Stimulated activated CD8-positive, alpha-beta memory T cell treated with anti-CD3 and anti-CD28 coated beads, Interleukin-15, amount 100 ng/mL, for 1 hour (primary cell): ENCODE measurements at regions not wholly inside any gene's neighbourhood (a gene's known extent, or its start where the extent isn't known, plus 50 kb on each side); places are given as distances from the start of the nearest gene placed in this dataset.
A peak's percentile ranks its signal among the peaks of the same experiment; 100 is the strongest.

Experiments used
- DNase-seq: peaks from one replicate; pipeline ENCODE4 v3.0.0-alpha.2; 2020; ENCODE audit warnings: low read depth

DNA sequence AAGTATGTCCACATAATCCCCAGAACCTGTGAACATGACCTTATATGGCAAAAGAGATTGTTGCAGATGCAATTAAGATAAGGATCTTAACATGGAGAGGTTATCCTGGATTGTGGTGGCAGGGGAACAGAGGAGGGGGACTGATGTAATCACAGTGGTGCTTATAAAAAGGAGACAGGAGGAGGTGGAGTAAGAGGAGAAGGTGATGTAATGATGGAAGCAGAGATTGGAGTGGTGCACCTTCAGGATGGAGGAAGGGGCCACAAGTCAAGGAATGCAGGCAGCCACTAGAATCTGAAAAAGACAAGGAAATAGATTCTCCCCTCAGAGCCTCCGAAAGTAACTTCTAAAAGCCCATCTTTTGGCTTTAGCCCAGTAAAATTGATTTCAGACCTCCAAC is 388.4 kb downstream of the BCOR start:
- DNase-seq, result no peak

DNA sequence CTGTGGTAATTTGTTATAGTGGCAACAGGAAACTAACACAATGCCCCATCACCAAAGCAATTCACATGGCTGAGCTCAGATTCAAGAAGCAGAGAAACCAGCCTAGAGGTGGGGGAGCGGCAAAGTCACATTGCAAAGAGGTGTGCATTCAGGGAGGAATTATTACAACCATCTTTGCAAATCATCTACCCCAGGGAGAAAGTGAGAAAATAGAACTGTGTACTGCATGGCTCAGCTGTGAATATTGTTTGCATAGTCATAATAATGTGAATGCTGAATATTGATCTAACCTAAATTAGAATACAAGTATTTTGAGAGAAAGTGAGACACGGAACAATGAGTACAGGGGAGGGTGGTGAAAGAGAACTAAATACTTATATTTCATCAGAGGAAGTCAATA is 387.9 kb downstream of the BCOR start:
- DNase-seq, result no peak

DNA sequence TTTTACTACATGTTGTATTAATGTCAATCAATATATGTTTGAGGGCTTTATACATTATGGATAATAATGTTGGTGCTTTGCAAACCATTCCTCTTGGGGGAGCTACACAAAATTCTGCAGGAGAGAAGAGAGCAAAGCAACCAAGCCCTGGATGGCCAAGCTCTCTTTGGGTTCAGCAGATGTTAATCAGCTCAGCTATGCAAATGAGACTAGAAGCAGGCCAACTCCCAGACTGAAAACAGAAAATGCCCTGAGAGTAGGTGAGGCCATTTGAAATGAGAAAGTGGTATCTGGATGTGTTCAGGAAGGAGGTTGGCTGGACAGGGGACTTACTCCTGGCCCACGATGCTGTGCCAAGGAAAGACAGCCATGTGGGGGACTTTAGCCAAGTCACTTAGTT is 387.0 kb downstream of the BCOR start:
- DNase-seq, result no peak

DNA sequence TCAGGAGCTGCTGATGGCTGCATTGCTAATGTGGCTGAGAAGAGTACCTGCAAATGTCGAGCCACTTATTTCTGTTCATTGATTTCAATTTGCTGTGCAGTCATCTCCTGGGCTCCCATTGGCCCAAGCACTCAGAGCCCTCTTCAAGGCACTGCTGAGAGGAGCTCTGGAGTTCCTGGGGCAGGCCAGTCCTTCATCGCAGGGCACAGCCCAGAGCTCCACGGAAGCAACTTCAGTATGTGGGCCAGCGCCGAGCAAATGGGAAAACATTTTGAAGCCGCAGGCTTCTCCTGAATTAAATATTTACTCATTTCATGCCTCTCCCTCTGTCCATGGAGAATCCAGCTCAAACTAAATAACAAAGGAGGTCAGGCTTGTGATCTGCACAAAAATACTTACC is 383.3 kb downstream of the BCOR start:
- DNase-seq, result no peak

DNA sequence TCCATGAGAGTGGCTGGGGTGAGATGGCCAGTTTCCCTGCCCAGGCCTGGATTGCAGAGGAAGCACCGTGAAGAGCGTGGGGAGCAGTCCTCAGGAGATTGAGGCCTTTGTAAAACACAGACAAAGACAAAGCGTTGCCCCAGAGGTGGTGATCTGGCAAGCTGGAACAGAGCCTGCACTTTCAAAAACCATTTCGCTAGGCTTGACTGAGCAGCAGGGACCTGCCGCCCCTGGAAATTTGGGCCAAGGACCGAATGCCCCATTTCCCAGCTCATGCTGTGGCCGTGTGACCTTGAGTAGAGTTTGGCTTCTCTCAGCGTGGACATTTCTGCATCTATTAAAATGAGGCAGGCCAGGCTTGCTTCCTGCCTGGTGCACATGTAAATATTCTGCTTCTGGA is 381.4 kb downstream of the BCOR start:
- DNase-seq, result no peak

DNA sequence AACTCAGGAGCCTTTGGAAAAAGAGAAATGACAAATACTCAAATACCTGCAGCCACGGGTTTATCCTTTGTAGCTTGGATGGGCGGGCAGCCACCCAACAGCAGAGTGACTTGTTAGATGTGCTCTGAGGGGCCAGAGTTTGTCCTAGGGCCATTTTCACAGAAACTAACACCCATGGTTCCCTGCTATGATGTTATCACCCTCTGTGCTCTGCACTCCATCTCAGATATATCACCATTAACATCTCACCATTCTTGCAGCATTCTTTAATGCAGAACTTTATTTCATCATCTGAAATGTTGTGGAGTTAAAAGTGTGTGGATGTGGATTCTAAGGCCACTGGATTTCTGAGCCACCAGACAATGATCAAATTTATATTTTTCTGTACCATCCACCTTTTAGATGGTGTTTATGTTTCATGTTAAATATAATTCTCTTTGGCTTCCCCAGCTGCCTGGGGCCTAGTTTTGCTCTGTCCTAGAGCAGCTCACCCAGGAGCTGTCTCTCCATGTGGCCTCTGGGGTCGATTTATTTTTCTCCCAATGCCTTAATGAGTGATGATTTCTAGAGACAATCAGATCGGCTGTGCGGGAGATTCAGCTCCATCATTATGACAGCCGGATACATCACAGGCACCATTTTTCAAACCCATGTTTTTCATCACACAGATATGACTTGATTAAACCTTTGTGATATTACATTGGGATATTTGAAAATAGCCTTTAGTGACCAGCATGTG is 380.8 kb downstream of the BCOR start:
- no peak for DNase-seq

DNA sequence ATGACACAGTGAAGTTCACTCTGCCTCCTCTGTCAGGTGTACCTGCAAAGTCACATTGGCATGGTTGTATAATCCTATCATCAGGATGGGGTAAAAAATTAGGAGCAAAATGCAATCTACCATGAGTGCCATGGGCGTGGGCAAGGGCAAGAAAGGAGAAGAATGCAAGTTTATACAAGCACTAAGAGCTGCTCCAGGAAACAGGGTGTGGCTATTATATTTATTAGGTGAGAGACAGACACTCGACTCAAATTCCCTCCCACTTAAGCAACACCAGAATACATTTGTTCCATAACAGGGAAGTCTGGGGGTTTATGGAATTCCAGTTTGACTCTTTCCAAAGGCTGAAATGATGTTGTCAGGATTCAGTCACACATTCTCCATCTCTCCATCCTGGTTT is 378.8 kb downstream of the BCOR start:
- no peak for DNase-seq

DNA sequence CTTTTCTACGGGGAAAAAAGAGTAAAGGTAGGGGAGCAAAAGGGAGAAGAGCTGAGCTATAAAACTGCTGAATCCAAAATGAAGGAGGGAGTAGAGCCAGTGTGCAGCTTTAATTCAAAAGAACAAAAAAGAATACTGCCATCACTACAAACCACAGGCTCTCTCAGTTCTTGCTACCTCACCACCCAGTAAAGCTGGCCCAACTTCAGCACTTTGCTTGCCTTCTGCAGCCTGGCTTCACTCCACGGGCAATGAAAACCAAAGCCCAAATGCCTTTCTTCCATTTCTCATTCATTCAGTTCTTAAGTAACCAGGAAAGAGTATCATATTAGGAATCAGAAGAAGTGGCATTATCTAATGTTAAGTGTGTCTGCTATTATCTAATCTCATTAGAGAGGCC is 376.8 kb downstream of the BCOR start:
- no peak for DNase-seq

DNA sequence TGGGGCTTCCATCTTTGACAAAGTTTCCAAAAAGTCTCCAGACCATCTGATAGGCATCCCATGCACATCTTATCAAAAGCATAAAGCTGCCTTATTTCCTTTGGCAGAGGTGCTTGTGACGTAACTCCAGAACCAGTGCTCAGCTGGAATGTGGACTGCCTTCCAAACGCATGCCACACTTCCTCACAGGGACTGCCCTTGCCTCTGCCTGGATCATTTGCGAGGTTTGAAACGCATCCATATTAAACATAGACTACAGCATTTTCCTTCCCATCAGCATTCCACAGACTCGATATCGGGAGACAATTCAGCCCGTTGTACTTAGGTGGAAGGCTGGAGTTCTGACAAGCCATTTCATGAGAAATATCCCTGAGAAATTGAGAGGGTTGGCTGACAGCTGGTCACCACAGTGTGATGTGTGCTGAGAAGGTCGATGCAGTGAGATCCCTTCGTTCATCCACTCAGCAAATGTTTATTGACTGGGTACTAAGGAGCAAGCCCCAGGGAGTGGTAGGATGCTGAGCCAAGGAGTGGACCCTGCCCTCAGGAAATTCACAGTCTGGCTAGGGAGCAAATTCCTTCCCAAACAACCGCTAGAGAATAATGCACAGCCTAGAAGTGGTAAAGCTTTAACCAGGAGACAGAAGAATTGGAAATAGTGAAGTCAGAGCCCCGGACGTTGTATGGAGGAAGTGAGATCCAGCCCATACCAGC is 376.0 kb downstream of the BCOR start:
- DNase-seq, result no peak

DNA sequence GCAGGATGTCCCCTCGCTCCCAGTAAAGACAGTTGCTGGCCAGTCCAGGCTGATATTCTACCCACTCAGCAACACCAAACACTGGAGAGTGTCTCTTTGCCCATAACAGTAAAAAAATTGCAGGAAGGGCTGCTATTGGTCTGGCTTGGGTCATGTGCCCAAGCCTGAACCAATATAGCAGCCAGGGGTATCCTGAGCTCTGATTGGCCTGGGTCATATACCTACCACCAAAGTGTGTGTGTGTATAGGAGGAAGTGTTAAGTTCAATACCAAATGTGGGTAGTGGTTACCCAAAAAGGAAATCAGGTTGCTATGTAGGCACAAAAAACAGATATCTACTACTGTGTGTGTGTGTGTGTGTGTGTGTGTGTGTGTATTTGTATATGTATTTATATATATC is 373.2 kb downstream of the BCOR start:
- no peak for DNase-seq

DNA sequence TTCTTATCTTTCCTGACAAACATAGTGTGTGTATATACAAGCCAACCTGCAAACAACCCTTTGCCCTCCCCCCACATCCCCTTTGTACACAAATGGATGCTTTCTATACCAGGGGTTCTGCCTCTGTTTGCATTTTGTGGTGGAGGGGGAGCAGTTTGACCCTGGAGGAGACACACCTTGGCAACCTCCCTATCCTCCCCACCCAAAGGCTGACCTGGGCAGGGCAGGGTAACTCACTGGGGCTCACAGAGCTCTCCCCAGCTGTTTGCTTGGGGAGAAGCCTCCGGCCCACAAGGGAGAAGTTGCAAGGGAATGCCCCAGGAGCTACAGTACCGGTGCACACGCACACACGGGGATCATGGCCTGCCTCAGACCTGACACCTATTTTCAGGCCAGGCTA is 372.6 kb downstream of the BCOR start:
- no peak for DNase-seq

DNA sequence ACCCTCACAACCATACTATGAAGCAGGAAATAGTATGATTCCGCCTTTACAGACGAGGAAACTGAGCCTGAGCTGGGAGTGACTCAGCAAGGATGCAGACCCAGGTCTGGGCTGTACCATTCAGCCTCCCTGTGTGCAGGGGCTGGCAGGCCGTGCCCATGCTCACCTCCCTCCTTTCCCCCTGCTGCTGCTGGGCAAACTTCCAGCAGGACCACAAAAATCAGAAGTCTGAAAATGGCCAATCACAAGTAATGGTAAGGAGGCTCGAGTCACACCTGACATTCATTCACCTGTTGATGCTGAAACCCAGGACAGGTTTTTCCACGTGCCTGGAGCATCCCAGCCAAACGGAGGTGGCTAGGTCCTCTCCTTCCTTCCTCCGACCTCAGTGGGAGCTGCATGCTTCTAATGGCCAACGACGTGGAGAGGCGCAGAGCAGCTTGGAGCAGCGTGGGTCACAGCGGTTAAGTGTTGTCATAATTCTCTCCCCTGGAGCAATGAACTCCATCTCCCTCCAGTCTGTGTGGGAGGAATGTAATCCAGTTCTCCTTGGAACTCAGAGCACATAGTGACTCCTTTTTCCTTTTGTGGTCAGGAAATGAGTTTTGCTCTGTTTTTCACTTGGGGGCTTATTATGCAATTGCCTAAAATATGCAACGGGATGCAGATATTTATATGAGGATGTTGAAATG is 371.7 kb downstream of the BCOR start:
- no peak for DNase-seq

DNA sequence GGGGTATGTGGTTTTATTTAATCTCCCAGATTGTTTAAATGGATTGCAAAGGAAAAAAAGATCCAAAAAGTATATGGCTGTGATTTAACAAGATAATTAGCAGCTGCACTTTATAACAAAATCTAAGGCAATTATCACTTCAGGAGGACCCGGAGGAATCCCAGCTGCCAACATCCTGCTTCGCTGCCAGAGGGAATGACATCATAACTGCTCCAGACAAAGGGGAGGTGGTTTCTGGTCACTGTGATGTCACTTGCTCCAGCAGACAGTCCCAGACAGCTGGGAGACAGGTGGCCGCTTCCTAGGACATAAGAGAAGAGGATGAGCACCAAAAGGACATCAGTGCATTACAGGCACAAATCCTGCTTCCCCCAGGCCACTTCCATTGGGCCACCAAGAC is 371.0 kb downstream of the BCOR start:
- DNase-seq, result no peak

DNA sequence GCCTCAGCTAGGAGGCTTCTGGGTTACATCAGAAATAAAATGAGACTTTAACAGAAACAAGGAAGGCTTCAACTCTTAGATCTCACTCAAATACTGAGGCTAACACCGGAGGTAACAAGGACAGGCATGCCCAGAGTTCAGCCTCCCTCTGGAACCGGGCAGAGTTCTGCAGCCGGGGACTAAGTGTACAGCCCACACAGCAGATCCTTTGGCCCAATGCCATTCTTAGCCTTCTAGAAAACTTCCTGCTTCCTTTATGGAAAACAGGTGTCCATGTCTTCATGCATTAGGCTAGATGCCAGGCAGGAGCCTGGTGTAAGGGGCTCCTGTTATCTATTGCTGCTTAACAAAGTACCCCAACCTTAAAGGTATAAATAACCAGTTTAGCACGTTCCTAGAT is 369.7 kb downstream of the BCOR start:
- DNase-seq, result no peak

DNA sequence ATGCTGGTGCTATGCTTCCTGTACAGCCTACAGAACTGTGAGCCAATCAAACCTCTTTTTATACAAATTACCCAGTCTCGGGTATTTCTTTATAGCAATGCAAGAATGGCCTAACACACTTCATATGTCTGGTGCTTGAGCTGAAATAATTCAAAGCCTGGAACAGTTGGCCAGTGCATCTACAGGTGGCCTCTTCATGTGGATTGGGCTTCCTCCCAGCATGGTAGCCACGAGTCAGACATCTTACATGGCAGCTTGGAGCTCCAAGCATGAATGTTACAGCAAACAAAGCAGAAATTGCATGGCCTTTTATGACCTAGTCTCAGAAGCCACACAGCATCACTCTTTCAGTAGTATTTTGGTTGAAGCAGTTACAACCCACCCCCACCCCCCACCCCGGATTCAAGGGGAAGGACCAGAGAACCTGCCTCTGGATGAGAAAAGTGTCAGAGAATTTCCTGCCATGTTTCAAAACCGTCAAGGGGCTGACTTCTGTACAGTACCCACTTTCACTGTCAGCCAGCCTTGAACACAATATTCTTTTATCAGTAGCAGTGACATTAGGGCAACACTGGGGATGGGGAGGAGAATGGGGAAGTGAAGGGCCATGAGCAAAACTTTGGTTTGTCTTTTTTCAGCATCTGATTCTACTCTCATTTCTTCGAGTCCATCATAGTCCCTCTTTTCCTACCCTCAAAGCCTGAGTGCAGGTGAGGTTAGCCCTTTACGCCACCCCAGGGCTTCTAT is 368.7 kb downstream of the BCOR start:
- DNase-seq, result no peak

DNA sequence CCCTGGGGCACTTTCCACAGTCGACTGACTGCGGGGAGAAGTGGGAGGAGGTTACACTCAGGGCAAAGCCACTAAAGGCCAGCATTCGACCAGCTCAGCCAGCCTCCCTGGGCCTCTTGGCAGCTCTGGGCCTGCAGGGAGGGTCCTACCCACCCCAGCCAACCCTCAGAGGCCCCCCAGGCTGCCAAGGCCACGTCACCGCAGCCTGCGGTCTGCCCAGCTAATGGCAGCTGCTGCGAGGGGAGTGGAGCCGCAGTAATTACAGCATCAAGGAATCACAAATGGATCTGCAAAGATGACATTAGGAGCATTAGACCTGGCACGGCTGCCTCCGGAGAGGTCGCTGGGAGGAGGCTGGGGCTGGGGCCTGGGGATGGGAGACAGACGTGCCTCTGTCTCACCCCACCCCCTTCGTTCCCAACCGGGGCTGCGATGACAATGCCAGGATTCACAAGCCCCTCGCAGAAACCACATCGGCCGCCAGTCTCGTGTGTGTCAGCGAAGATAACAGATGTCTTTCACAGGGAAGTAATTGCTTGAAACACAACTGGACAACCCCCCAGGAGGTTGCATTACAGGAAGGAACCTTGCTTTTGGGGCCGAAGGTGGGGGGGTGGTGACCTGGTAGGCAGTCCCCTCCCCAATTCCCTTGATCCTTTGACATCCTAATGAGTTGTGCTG is 367.6 kb downstream of the BCOR start:
- DNase-seq, result no peak

DNA sequence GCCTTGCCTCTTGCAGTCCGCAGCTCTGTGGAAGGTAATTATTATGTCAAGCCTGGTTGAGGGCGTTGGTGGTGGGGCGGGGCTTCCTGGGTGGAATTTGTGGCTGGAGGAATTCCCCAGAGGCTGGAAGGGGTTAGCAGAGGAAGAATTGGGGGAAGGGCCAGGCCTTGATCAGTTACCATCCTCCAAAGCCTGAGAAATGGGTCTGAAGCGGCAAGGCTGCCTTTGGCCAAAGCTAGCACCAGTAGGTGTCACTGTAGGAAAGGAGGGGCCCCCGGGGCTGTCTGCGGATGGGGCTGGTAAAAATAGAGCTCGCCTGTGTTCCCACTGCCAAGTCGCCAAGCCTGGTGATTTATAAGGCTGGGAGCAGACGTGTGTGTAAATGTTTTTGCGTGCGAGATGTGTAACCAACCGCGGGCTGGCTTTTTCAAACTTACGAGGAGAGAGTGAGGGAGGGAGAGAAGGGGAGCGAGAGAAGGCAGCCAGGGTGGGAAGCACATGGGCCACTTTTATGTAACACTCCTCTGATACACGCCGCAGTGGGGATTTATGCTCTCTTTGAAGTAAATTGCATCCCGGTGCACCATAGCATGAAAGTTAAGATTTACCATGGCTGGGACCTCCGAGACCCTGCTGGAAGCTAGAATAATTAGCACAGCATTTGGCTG is 367.0 kb downstream of the BCOR start:
- DNase-seq, result peak; percentile 2

DNA sequence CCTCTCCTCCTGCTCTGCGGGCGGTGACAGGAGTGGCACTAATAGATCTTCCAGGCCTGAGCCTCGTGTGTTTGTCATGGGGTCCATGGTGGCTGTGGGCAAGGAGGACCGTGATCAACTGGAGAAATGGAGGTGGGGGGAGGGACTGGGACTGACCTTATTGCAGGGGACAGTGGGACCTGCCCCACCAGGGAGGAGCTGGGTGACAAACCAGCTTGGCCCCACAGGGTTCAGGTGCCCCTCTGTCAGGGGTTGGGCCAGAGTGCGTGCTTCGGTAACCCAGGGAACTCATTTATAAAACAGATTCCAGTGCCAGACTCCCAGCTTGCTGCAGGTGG is 366.5 kb downstream of the BCOR start:
- DNase-seq, result no peak

DNA sequence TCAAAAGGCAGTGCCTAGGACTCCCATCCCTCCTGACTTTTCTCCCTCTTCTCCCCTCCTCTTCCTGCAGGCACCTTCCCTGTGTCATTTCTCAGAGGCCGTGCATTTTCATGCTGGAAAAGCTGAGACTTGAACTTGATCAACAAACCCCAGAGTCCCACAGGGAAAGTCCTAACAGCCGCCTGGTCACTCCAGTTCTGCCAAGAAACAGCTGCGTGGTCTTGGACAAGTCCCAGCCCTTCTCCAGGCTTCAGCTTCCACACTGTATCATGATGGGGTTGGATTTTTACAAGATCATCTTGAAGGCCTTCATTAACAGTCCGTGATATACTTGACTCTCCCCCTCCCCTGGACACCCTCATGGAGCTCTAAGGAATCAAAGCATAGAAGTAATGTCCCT is 366.0 kb downstream of the BCOR start:
- no peak for DNase-seq

DNA sequence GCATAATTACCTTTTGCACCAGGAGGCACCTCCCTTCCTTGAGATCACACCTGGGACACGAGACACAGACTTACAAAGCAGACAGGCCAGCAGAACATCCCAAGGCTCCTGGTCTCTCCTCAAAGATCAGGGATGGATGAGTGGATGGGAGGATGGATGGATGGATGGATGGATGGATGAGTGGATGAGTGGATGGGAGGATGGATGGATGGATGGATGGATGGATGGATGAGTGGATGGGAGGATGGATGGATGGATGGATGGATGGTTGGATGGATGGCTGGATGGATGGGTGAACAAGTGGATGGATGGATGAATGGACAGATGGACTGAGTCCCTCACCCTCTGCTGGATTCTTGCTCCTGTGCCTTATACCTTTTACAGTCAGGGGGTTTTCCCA is 364.0 kb downstream of the BCOR start:
- no peak for DNase-seq

DNA sequence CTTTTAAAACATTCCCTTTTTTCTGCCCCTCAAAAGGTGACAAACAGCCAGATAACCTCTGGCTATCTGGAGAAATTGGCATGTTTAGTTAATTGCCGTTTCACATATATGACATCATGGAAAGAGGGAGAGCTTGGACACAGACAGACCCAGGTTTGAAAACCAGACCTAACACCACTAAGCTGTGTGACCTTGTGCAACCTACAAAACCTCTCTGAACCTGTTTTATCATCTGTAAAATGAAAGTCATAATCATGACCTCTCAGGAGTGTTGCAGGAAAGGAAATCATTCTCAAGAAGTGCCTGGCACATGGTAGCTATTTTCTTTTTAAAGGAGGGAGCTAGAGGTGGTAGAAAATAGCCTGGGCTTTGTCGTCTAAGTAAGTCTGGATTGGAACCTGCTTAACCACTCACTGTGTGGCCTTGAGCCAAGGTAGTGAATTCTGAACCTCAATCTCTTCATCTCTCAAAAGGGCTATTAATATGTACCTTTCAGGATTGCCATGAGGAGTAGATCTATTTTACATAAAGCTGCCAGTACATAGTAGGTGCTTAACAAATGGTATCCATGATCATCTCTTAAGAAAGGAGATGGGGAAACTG is 363.5 kb downstream of the BCOR start:
- DNase-seq, result no peak
